A549 (cell line): ENCODE measurements at regions not wholly inside any gene's neighbourhood (a gene's known extent, or its start where the extent isn't known, plus 50 kb on each side); places are given as distances from the start of the nearest gene placed in this dataset.
"Not testable (repeated sequence)": the region's sequence is repeated elsewhere in the genome, so short reads cannot be mapped to it uniquely, and the experiment has no call there.

Experiments
- ATAC-seq, 2 experiments: fragments of 200-7000 bp in 1 of 2; fragments of >200 bp in 1 of 2; cut with Nextera tagmentation in 1 of 2; cut with Tn5 transposase in 1 of 2; 3 replicates each; pipeline versions ENCODE4 v1.8.0 to v1.9.1; 2018 to 2020; ENCODE audit warnings: mild to moderate bottlenecking in 1 of 2, moderate library complexity in 1 of 2
- CTCF ChIA-PET: fragments of 300-600 bp; sonication (Branson Sonifier 250); formaldehyde crosslinking; extraction: SDS; loops from one replicate; lab custom pipeline; 2021; ENCODE audit warnings: antibody characterized with exemption, inconsistent platforms; lab: Yijun Ruan, JAX
- POLR2A ChIA-PET: fragments of 350-600 bp; formaldehyde crosslinking; extraction: SDS; loops from one replicate; lab custom pipeline; 2021; ENCODE audit warnings: antibody characterized with exemption, inconsistent platforms; lab: Yijun Ruan, JAX
- DNase-seq, 2 experiments: peaks; one replicate each; pipeline versions ENCODE4 v3.0.0 to v3.0.0-alpha.2; 2011 to 2016; ENCODE audit warnings: low read depth in 1 of 2, low spot score in 1 of 2
- FAIRE-seq: peaks from 2 replicates; lab custom pipeline; 2011; peaks lifted over from hg19 to GRCh38; lab: Jason Lieb, UNC
- H3K27ac ChIP-seq, 2 experiments: fragments of >200 bp; sonication (Bioruptor Twin); formaldehyde crosslinking; 3 replicates each; pipeline ENCODE4 v1.5.1; 2016 to 2017
- H3K4me1 ChIP-seq: fragments of >200 bp; sonication (Bioruptor Twin); formaldehyde crosslinking; 3 replicates; pipeline ENCODE4 v1.6.1; 2016
- H3K4me2 ChIP-seq: fragments of >200 bp; sonication (Bioruptor Twin); formaldehyde crosslinking; 3 replicates; pipeline ENCODE4 v1.6.1; 2016
- H3K4me3 ChIP-seq: fragments of >200 bp; sonication (Bioruptor Twin); formaldehyde crosslinking; 3 replicates; pipeline ENCODE4 v1.5.1; 2016
- H3K9me3 ChIP-seq: fragments of >200 bp; sonication (Bioruptor Twin); formaldehyde crosslinking; 3 replicates; pipeline ENCODE4 v1.6.1; 2016
- BCL3 ChIP-seq: fragments of >200 bp; sonication (Bioruptor Twin); formaldehyde crosslinking; IDR thresholded peaks from 3 replicates; pipeline ENCODE4 v1.6.1; 2016
- CBX2 ChIP-seq: fragments of 200-600 bp; sonication (generic); IDR thresholded peaks from 2 replicates; pipeline ENCODE4 v1.6.1; 2016; ENCODE audit warnings: low read depth, mild to moderate bottlenecking, borderline replicate concordance
- CBX8 ChIP-seq: fragments of 200-600 bp; sonication (generic); IDR thresholded peaks from 2 replicates; pipeline ENCODE4 v1.6.1; 2016
- CEBPB ChIP-seq, 2 experiments: fragments of >200 bp in 1 of 2; sonication (Bioruptor Twin) in 1 of 2; formaldehyde crosslinking in 1 of 2; IDR thresholded peaks; 2 replicates each; pipeline ENCODE4 v1.6.1; 2012 to 2016
- CHD2 ChIP-seq: fragments of 150-350 bp; IDR thresholded peaks from 2 replicates; pipeline ENCODE4 v1.6.1; 2014; ENCODE audit warnings: low read length; ENCODE audit not compliant: partially characterized antibody
- CHD4 ChIP-seq: fragments of 200-600 bp; sonication (generic); IDR thresholded peaks from 2 replicates; pipeline ENCODE4 v1.6.1; 2016; ENCODE audit warnings: antibody characterized with exemption, mild to moderate bottlenecking, borderline replicate concordance
- EHF ChIP-seq: fragments of 250-450 bp; sonication (Bioruptor Pico); IDR thresholded peaks from 2 replicates; pipeline ENCODE4 v1.5.0; 2020; ENCODE audit warnings: mild to moderate bottlenecking
- EHMT2 ChIP-seq: fragments of 200-600 bp; sonication (generic); IDR thresholded peaks from 2 replicates; pipeline ENCODE4 v1.6.1; 2016; ENCODE audit warnings: antibody characterized with exemption, low read depth, mild to moderate bottlenecking, moderate library complexity
- ELK1 ChIP-seq: fragments of 150-350 bp; IDR thresholded peaks from 2 replicates; pipeline ENCODE4 v1.6.1; 2014; ENCODE audit warnings: low read depth, mild to moderate bottlenecking, low read length
- ESRRA ChIP-seq: fragments of 150-350 bp; IDR thresholded peaks from 2 replicates; pipeline ENCODE4 v1.6.1; 2014; ENCODE audit warnings: mild to moderate bottlenecking, low read length, borderline replicate concordance
- FOSB ChIP-seq: fragments of 250-450 bp; sonication (Bioruptor Pico); IDR thresholded peaks from 2 replicates; pipeline ENCODE4 v1.5.0; 2020; ENCODE audit warnings: mild to moderate bottlenecking, moderate library complexity
- FOXS1 ChIP-seq: fragments of 250-450 bp; sonication (Bioruptor Pico); IDR thresholded peaks from 2 replicates; pipeline ENCODE4 v1.5.0; 2020; ENCODE audit warnings: mild to moderate bottlenecking, moderate library complexity
- MAZ ChIP-seq: fragments of 150-350 bp; IDR thresholded peaks from 2 replicates; pipeline ENCODE4 v1.6.1; 2014; ENCODE audit warnings: antibody characterized with exemption, low read depth, low read length, borderline replicate concordance
- NFE2L2 ChIP-seq: fragments of 150-350 bp; conservative IDR thresholded peaks from 2 replicates; pipeline ENCODE4 v1.6.1; 2014; ENCODE audit warnings: low read length
- PHF8 ChIP-seq: fragments of 200-600 bp; sonication (generic); IDR thresholded peaks from 2 replicates; pipeline ENCODE4 v1.6.1; 2016; ENCODE audit warnings: low read depth, mild to moderate bottlenecking, antibody characterized with exemption, moderate library complexity, borderline replicate concordance
- RFX5 ChIP-seq: fragments of 450-650 bp; IDR thresholded peaks from 2 replicates; pipeline ENCODE4 v1.7.1; 2014; ENCODE audit warnings: antibody characterized with exemption, mild to moderate bottlenecking, moderate library complexity
- RNF2 ChIP-seq: fragments of 200-600 bp; sonication (generic); IDR thresholded peaks from 2 replicates; pipeline ENCODE4 v1.6.1; 2016; ENCODE audit warnings: low read depth, mild to moderate bottlenecking, antibody characterized with exemption, moderate library complexity, borderline replicate concordance
- WGBS: methylation state at CpG from one replicate; pipeline ENCODE4 v1.1.6; 2017; ENCODE audit errors: missing lambda C conversion rate; 5-methylcytosine and 5-hydroxymethylcytosine counted together
- TF ChIP-seq, protein P1 (sequence below): IDR thresholded peaks from 2 replicates; pipeline ENCODE4 v1.6.1; 2012; ENCODE audit warnings: low read depth, borderline replicate concordance
- TF ChIP-seq, protein P2 (sequence below): fragments of 450-650 bp; IDR thresholded peaks from 2 replicates; pipeline ENCODE4 v1.6.1; 2014; ENCODE audit warnings: antibody characterized with exemption
- TF ChIP-seq, protein P3 (sequence below): IDR thresholded peaks from 2 replicates; pipeline ENCODE4 v1.6.1; 2012
- TF ChIP-seq, protein P4 (sequence below): fragments of 200-600 bp; sonication (generic); IDR thresholded peaks from 2 replicates; pipeline ENCODE4 v1.6.1; 2016; ENCODE audit warnings: antibody characterized with exemption, mild to moderate bottlenecking, moderate library complexity

GRCh38 chr15:79505956-79506355 lies 73.8 kb downstream of the MINAR1 start:
- no peak for DNase-seq
- ChIA-PET CTCF (no interaction called here), POLR2A (no interaction called here)
- Histone ChIP-seq H3K4me3 (no peak overlapping the region), H3K4me2 (no peak overlapping the region), H3K9me3 (no peaks in the 10 kb centered on the region), H3K4me1 (no peaks in the 10 kb centered on the region), H3K27ac (no peak overlapping the region)
- FAIRE-seq, result no peak
- TF ChIP-seq CHD2, result no peak
- TF ChIP-seq, protein P1, sequence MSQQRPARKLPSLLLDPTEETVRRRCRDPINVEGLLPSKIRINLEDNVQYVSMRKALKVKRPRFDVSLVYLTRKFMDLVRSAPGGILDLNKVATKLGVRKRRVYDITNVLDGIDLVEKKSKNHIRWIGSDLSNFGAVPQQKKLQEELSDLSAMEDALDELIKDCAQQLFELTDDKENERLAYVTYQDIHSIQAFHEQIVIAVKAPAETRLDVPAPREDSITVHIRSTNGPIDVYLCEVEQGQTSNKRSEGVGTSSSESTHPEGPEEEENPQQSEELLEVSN, result no peak
- no peak for TF ChIP-seq ELK1
- no peak for TF ChIP-seq EHF (CRISPR knock-in tag)
- 36% methylated on average over 4 of the region's 4 CpGs for WGBS
- no peak for ATAC-seq

DNA sequence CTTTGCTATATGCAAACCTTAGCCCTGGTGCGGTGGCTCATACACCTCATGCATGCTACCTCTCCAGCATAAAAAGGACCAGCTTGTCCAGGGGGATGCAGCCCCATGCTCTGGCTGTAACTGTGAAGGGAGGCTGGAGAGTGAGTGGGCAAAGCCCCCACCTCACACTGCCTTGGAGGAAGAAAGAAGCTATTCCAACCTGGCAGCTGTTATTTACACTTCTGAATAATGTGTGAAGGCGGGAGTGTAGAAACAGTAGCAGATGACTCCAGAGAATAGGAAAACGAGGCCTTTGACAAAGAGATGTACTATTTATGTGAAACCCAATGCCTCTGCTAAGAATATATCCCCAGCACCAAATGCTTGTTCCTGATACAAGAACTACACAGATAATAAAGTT lies 80.7 kb downstream of the MINAR1 start:
- H3K4me2 ChIP-seq, H3K9me3 ChIP-seq, DNase-seq, H3K27ac ChIP-seq, POLR2A ChIA-PET, FAIRE-seq, H3K4me1 ChIP-seq, ATAC-seq, H3K4me3 ChIP-seq: not testable (repeated sequence)
- WGBS, result 41% methylated on average over 2 of the region's 3 CpGs
- CTCF ChIA-PET, result interaction anchor here (2.1 kb wide), 1 partner anchor 9 kb away, joined by 4 read pairs; no protein-coding TSS in a partner anchor

DNA sequence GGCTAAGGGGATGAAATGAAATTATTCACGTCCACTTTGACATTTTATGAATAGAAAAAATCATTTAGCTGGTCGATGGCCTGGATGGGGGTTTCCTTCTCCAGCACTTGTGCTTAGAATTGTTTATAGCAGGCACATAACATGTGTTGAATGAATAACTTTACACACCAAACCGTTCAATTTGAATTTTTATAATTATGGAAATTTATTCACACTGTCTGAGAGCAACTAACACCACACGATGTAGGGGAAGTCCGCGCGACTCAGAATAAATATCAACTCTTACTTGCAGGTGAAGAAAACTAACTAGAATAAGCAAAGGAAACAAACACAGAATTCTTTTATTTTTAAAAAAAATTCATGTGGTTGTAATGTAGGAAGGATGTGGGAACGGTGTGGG lies 81.3 kb downstream of the MINAR1 start:
- POLR2A ChIA-PET, result no interaction called here
- no peaks in the 10 kb centered on the region for H3K9me3 ChIP-seq
- H3K27ac ChIP-seq, result no peak overlapping the region
- DNase-seq (no peak), ATAC-seq (no peak), FAIRE-seq (no peak)
- TF ChIP-seq RFX5 (no peak), ESRRA (no peak), PHF8 (no peak), CHD2 (no peak), EHMT2 (no peak), BCL3 (no peak), CHD4 (no peak), RNF2 (no peak)
- TF ChIP-seq, protein P2, sequence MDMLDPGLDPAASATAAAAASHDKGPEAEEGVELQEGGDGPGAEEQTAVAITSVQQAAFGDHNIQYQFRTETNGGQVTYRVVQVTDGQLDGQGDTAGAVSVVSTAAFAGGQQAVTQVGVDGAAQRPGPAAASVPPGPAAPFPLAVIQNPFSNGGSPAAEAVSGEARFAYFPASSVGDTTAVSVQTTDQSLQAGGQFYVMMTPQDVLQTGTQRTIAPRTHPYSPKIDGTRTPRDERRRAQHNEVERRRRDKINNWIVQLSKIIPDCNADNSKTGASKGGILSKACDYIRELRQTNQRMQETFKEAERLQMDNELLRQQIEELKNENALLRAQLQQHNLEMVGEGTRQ, result no peak
- no peak overlapping the region for H3K4me2 ChIP-seq
- H3K4me1 ChIP-seq, result no peaks in the 10 kb centered on the region
- WGBS, result 59% methylated on average over 8 of the region's 8 CpGs
- no peak overlapping the region for H3K4me3 ChIP-seq
- CTCF ChIA-PET, result interaction anchor here (2.1 kb wide), 1 partner anchor 9 kb away, joined by 4 read pairs; no protein-coding TSS in a partner anchor

DNA sequence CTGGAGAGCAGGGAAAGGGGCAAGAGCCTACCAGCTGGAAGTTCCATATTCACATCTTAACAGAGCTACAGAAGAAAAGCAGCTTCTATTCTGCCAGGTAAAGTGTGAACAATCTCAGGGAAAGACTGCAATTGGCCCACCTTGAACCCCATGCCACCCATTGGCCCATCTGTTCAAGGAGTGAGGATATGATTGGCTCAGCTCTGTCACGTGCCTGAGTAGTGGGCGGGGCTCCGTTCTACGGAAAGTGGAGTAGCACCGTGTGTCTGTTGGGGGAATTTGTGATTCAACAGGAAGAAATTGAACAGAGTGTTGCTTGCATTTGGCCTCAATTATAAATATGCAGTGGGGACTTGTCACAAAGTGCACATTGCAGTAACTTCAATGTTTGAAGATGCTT lies 81.8 kb downstream of the MINAR1 start:
- Histone ChIP-seq H3K4me2 (no peak overlapping the region), H3K4me3 (no peak overlapping the region), H3K4me1 (no peaks in the 10 kb centered on the region), H3K9me3 (no peaks in the 10 kb centered on the region), H3K27ac (no peak overlapping the region)
- DNase-seq (no peak), FAIRE-seq (no peak), ATAC-seq (0 out of 6 replicates have a peak, but pooled peaks of 1 of the 2 experiments have one; percentile 29)
- WGBS, result 45% methylated on average over 5 of the region's 5 CpGs
- POLR2A ChIA-PET, result no interaction called here
- CTCF ChIA-PET, result interaction anchor here (2.1 kb wide), 1 partner anchor 10 kb away, joined by 4 read pairs; no protein-coding TSS in a partner anchor
- TF ChIP-seq EHMT2 (no peak), MAZ (no peak), CBX8 (no peak), NFE2L2 (no peak), CEBPB (IDR thresholded peaks at IDR 0.05) (no peak), CBX2 (no peak), FOSB (CRISPR knock-in tag) (no peak), FOXS1 (CRISPR knock-in tag) (no peak)
- TF ChIP-seq, protein P3, sequence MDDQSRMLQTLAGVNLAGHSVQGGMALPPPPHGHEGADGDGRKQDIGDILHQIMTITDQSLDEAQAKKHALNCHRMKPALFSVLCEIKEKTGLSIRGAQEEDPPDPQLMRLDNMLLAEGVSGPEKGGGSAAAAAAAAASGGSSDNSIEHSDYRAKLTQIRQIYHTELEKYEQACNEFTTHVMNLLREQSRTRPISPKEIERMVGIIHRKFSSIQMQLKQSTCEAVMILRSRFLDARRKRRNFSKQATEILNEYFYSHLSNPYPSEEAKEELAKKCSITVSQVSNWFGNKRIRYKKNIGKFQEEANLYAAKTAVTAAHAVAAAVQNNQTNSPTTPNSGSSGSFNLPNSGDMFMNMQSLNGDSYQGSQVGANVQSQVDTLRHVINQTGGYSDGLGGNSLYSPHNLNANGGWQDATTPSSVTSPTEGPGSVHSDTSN, result no peak
- TF ChIP-seq, protein P4, sequence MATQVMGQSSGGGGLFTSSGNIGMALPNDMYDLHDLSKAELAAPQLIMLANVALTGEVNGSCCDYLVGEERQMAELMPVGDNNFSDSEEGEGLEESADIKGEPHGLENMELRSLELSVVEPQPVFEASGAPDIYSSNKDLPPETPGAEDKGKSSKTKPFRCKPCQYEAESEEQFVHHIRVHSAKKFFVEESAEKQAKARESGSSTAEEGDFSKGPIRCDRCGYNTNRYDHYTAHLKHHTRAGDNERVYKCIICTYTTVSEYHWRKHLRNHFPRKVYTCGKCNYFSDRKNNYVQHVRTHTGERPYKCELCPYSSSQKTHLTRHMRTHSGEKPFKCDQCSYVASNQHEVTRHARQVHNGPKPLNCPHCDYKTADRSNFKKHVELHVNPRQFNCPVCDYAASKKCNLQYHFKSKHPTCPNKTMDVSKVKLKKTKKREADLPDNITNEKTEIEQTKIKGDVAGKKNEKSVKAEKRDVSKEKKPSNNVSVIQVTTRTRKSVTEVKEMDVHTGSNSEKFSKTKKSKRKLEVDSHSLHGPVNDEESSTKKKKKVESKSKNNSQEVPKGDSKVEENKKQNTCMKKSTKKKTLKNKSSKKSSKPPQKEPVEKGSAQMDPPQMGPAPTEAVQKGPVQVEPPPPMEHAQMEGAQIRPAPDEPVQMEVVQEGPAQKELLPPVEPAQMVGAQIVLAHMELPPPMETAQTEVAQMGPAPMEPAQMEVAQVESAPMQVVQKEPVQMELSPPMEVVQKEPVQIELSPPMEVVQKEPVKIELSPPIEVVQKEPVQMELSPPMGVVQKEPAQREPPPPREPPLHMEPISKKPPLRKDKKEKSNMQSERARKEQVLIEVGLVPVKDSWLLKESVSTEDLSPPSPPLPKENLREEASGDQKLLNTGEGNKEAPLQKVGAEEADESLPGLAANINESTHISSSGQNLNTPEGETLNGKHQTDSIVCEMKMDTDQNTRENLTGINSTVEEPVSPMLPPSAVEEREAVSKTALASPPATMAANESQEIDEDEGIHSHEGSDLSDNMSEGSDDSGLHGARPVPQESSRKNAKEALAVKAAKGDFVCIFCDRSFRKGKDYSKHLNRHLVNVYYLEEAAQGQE, result no peak
